BE2C (cell line): ENCODE measurements at regions not wholly inside any gene's neighbourhood (a gene's known extent, or its start where the extent isn't known, plus 50 kb on each side); places are given as distances from the start of the nearest gene placed in this dataset.
"Not testable (repeated sequence)": the region's sequence is repeated elsewhere in the genome, so short reads cannot be mapped to it uniquely, and the experiment has no call there.

Source experiments
- DNase-seq: peaks from one replicate; pipeline ENCODE4 v3.0.0-alpha.2; 2020
- H3K27me3 ChIP-seq: fragments of 250-450 bp; sonication (Bioruptor Pico); 2 replicates; pipeline ENCODE4 v1.5.1; 2020; ENCODE audit warnings: mild to moderate bottlenecking
- H3K36me3 ChIP-seq: fragments of 250-450 bp; sonication (Bioruptor Pico); 2 replicates; pipeline ENCODE4 v1.5.1; 2020; ENCODE audit warnings: mild to moderate bottlenecking
- H3K4me1 ChIP-seq: fragments of 250-450 bp; sonication (Bioruptor Pico); 2 replicates; pipeline ENCODE4 v1.5.1; 2020
- H3K4me3 ChIP-seq: 2 replicates; pipeline ENCODE4 v1.5.1; 2011; ENCODE audit warnings: low read depth, low read length
- H3K9me3 ChIP-seq: fragments of 250-450 bp; sonication (Bioruptor Pico); 2 replicates; pipeline ENCODE4 v1.5.1; 2020
- CTCF ChIP-seq: IDR thresholded peaks from 2 replicates; pipeline ENCODE4 v1.5.1; 2012; ENCODE audit warnings: mild to moderate bottlenecking, low read depth, low read length

DNA sequence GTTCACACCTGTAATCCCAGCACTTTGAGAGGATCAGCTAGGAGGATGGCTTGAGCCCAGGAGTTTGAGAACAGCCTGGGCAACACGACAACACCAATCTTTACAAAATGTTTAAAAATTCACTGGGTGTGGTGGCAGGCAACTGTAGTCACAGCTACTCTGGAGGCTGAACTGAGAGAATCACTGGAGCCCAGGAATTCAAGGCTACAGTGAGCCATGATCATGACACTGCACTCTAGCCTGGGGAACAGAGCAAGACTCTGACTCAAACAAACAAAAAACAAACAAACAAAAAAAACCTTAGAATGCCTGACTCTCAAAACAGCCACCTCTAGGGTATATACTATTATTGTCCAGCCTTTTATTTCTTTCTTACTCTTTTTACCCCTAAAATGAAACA is 56.5 kb upstream of the PAPSS2 start:
- no peak for TF ChIP-seq CTCF
- no peaks in the 10 kb centered on the region for H3K36me3 ChIP-seq
- H3K27me3 ChIP-seq = no peaks in the 10 kb centered on the region
- H3K4me1 ChIP-seq = no peaks in the 10 kb centered on the region
- H3K9me3 ChIP-seq = no peaks in the 10 kb centered on the region
- H3K4me3 ChIP-seq = no peak overlapping the region
- DNase-seq = no peak

DNA sequence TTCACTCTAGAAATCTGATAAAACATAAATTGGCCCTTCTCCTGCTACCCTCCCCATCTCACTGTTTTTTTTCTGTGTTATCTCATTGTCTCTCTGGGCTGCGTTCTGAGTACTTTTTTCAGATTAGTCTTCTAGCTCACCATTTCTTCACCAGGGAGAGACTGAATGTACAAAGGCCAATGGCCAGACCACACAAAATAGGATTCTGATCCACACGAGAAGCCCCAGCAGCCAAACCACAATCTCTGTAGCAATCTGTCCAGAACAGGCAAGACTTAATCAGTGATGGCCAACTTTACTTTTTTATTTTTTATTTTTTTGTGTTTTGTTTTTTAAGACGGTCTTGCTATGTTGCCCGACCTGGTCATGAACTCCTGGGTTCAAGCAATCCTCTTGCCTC is 55.9 kb upstream of the PAPSS2 start:
- Histone ChIP-seq H3K4me3 (no peak overlapping the region), H3K27me3 (no peaks in the 10 kb centered on the region), H3K9me3 (no peaks in the 10 kb centered on the region), H3K36me3 (no peaks in the 10 kb centered on the region), H3K4me1 (no peaks in the 10 kb centered on the region)
- TF ChIP-seq CTCF = no peak
- DNase-seq = no peak

DNA sequence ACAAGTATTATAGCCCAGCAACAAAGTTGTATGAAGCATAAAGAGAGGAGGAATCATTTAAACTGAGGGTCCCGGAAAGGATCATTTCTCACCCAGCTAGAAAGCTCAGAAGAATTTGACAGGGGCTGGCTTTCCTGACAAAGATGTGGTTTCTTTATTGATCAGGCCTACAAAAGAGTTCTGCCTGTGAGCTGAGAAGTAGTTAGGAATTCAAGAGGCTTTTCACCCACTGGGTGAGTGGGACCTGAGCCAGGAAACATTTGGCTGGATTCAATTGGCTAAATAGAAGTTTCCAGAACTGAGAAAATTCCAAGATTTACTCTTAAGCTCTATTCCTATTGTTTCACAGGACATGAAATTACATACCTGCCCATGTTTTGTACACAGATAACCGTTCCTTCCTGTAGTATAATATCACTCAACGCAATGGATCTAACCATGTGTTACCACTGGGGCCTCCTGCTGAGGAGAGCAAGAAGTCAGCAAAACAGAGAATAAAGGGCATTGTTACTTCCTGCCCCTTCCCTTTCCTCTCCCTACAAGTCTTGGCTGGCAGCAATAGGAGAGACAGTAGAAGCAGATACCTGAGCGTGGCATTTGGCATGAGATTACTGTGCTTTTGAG is 53.9 kb upstream of the PAPSS2 start:
- Histone ChIP-seq H3K9me3 (no peaks in the 10 kb centered on the region), H3K27me3 (no peaks in the 10 kb centered on the region), H3K36me3 (no peaks in the 10 kb centered on the region), H3K4me3 (no peak overlapping the region), H3K4me1 (no peaks in the 10 kb centered on the region)
- no peak for DNase-seq
- TF ChIP-seq CTCF = no peak

DNA sequence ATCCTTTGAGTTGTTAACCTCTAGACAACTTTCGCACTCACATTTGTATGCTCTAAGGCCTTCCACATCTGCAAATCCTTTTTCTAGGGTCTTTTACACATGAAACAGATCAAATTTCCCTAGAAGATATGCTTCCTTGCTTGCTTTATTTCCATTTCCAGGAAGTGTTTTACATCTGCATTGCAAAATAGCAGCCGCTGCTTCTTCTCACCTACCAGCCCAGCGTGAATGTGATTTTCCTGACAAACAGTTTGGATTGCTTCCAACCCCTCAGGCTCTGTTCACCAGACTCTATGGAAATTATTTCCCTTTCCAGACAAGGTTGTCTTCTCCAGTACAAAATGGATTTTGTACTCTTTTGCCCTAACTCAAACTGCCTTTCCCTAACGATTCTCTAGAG is 50.9 kb upstream of the PAPSS2 start:
- no peaks in the 10 kb centered on the region for H3K27me3 ChIP-seq
- no peaks in the 10 kb centered on the region for H3K9me3 ChIP-seq
- H3K4me3 ChIP-seq = no peak overlapping the region
- DNase-seq = peak; percentile 21
- no peak for TF ChIP-seq CTCF
- no peaks in the 10 kb centered on the region for H3K4me1 ChIP-seq
- no peaks in the 10 kb centered on the region for H3K36me3 ChIP-seq

DNA sequence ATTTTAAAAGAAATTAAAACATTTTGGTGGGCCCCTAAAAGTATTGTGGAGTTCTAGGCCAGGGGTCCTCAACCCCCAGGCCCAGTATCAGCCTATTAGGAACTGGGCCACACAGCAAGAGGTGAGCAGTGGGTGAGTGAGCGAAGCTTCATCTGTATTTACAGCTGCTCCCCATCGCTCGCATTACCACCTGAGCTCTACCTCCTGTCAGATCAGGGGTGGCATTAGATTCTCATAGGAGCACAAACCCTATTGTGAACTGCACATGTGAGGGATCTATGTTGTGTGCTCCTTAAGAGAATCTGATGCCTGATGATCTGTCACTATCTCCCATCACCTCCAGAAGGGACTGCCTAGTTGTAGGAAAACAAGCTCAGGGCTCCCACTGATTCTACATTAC is 50.1 kb upstream of the PAPSS2 start:
- not testable (repeated sequence) for H3K9me3 ChIP-seq, H3K4me1 ChIP-seq, H3K27me3 ChIP-seq, H3K36me3 ChIP-seq, DNase-seq, H3K4me3 ChIP-seq
